ENCODE measurements at regions not wholly inside any gene's neighbourhood (a gene's known extent, or its start where the extent isn't known, plus 50 kb on each side); places are given as distances from the start of the nearest gene placed in this dataset.
"Not testable (repeated sequence)": the region's sequence is repeated elsewhere in the genome, so short reads cannot be mapped to it uniquely, and the experiment has no call there.

DNA sequence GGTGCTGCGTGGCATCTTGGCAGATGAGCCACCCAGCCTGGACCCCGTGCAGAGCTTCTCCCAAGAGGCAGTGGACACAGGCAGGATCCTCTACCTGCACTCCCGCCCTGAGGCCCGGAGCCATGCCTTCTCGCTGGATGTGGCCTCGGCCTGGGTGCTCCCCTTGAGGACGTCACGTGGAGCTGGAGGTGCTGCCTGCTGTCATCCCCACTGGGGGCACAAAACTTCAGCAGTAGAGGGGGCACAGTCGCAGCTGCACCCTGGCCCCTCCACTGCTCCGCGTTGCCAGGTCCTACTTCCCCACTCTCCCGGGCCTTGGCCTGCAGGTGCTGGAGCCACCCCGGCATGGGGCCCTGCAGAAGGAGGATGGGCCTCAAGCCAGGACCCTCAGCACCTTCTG lies 182.0 kb upstream of the AKAP13 start:
- not testable (repeated sequence) for TF ChIP-seq MYNN (CRISPR knock-in tag; IDR thresholded peaks at IDR 0.05; ENCODE audit: low read depth); ZNF629 (CRISPR knock-in tag; conservative IDR thresholded peaks at IDR 0.05); ZNF556 (CRISPR knock-in tag; IDR thresholded peaks at IDR 0.05; ENCODE audit: borderline replicate concordance)
